Liver (tissue), 8 donors: ENCODE measurements at regions not wholly inside any gene's neighbourhood (a gene's known extent, or its start where the extent isn't known, plus 50 kb on each side); places are given as distances from the start of the nearest gene placed in this dataset.

ENCODE experiments used
- DNase-seq: peaks from one replicate; pipeline ENCODE4 v3.0.0-alpha.2; 2017; ENCODE audit warnings: low spot score
- H3K27ac ChIP-seq, 2 donors: one replicate each; pipeline ENCODE4 v1.7.0; 2013; ENCODE audit warnings: inconsistent platforms in 2 of 2, low read length in 2 of 2, control low read depth in 1 of 2, low read depth in 1 of 2, mild to moderate bottlenecking in 1 of 2
- H3K27me3 ChIP-seq, 4 donors: one replicate each; pipeline versions ENCODE4 v1.6.1 to v1.7.0; 2013; ENCODE audit warnings: low read length in 3 of 4, inconsistent platforms in 1 of 4, mild to moderate bottlenecking in 1 of 4, moderate library complexity in 1 of 4; ENCODE audit not compliant: control insufficient read depth in 4 of 4, insufficient read depth in 4 of 4
- H3K36me3 ChIP-seq, 4 donors: one replicate each; pipeline versions ENCODE4 v1.6.1 to v1.7.0; 2013; ENCODE audit warnings: low read length in 3 of 4, mild to moderate bottlenecking in 3 of 4, low read depth in 1 of 4, moderate library complexity in 1 of 4; ENCODE audit not compliant: control insufficient read depth in 4 of 4, insufficient read depth in 3 of 4
- H3K4me1 ChIP-seq, 4 donors: one replicate each; pipeline versions ENCODE4 v1.6.1 to v1.7.0; 2013; ENCODE audit warnings: low read length in 3 of 4, mild to moderate bottlenecking in 3 of 4, moderate library complexity in 1 of 4; ENCODE audit not compliant: control insufficient read depth in 4 of 4, insufficient read depth in 4 of 4
- H3K4me3 ChIP-seq, 3 donors: one replicate each; pipeline versions ENCODE4 v1.6.1 to v1.7.0; 2013; ENCODE audit warnings: low read length in 3 of 3, control low read depth in 1 of 3, low read depth in 1 of 3, mild to moderate bottlenecking in 1 of 3
- H3K9ac ChIP-seq, 2 donors: one replicate each; pipeline ENCODE4 v1.7.0; 2013; ENCODE audit warnings: low read length in 2 of 2, mild to moderate bottlenecking in 2 of 2, moderate library complexity in 2 of 2, control low read depth in 1 of 2, low read depth in 1 of 2
- H3K9me3 ChIP-seq, 4 donors: one replicate each; pipeline versions ENCODE4 v1.6.1 to v1.7.0; 2013; ENCODE audit warnings: low read length in 3 of 4; ENCODE audit not compliant: control insufficient read depth in 4 of 4
- ATF3 ChIP-seq: IDR thresholded peaks from 2 replicates; pipeline ENCODE4 v1.6.1; 2016; ENCODE audit warnings: antibody characterized with exemption
- CTCF ChIP-seq: fragments of 150-350 bp; IDR thresholded peaks from 2 replicates; pipeline ENCODE4 v1.5.1; 2017; ENCODE audit warnings: improper control_type of control experiment, low read depth, low read length; ENCODE audit not compliant: missing input control
- EGR1 ChIP-seq, 2 donors: IDR thresholded peaks; 2 replicates each; pipeline ENCODE4 v1.6.1; 2016 to 2018; ENCODE audit warnings: antibody characterized with exemption in 2 of 2, low read depth in 2 of 2
- FOXA1 ChIP-seq: IDR thresholded peaks from 2 replicates; pipeline ENCODE4 v1.6.1; 2016; ENCODE audit warnings: antibody characterized with exemption
- FOXA2 ChIP-seq: IDR thresholded peaks from 2 replicates; pipeline ENCODE4 v1.6.1; 2016; ENCODE audit warnings: antibody characterized with exemption
- GABPA ChIP-seq, 2 donors: IDR thresholded peaks in 1 of 2; conservative IDR thresholded peaks in 1 of 2; 2 replicates each; pipeline ENCODE4 v1.6.1; 2016; ENCODE audit warnings: antibody characterized with exemption in 2 of 2, mild to moderate bottlenecking in 1 of 2, moderate library complexity in 1 of 2
- HNF4A ChIP-seq, 2 donors: conservative IDR thresholded peaks; 2 replicates each; pipeline ENCODE4 v1.6.1; 2016; ENCODE audit warnings: antibody characterized with exemption in 2 of 2, mild to moderate bottlenecking in 2 of 2
- HNF4G ChIP-seq: IDR thresholded peaks from 2 replicates; pipeline ENCODE4 v1.6.1; 2016; ENCODE audit warnings: antibody characterized with exemption
- JUND ChIP-seq, 2 donors: IDR thresholded peaks; 2 replicates each; pipeline ENCODE4 v1.6.1; 2016; ENCODE audit warnings: antibody characterized with exemption in 2 of 2
- MAX ChIP-seq: IDR thresholded peaks from 2 replicates; pipeline ENCODE4 v1.6.1; 2016; ENCODE audit warnings: antibody characterized with exemption
- NR2F2 ChIP-seq: IDR thresholded peaks from 2 replicates; pipeline ENCODE4 v1.6.1; 2016; ENCODE audit warnings: antibody characterized with exemption
- RAD21 ChIP-seq, 2 donors: IDR thresholded peaks; 2 replicates each; pipeline ENCODE4 v1.6.1; 2016; ENCODE audit warnings: antibody characterized with exemption in 2 of 2, mild to moderate bottlenecking in 2 of 2
- RXRA ChIP-seq, 2 donors: IDR thresholded peaks; 2 replicates each; pipeline ENCODE4 v1.6.1; 2017 to 2018; ENCODE audit warnings: antibody characterized with exemption in 2 of 2, mild to moderate bottlenecking in 1 of 2
- SP1 ChIP-seq: IDR thresholded peaks from 2 replicates; pipeline ENCODE4 v1.6.1; 2018; ENCODE audit warnings: antibody characterized with exemption, mild to moderate bottlenecking
- TAF1 ChIP-seq: conservative IDR thresholded peaks from 2 replicates; pipeline ENCODE4 v1.6.1; 2016; ENCODE audit warnings: antibody characterized with exemption, mild to moderate bottlenecking
- YY1 ChIP-seq: IDR thresholded peaks from 2 replicates; pipeline ENCODE4 v1.6.1; 2016; ENCODE audit warnings: antibody characterized with exemption, mild to moderate bottlenecking
- WGBS: extraction: QIAGEN DNeasy Blood & Tissue Kit; methylation state at CpG from one replicate; pipeline ENCODE4 v1.1.7; 2013; 5-methylcytosine and 5-hydroxymethylcytosine counted together
- TF ChIP-seq, protein P1 (sequence below): IDR thresholded peaks from 2 replicates; pipeline ENCODE4 v1.6.1; 2016; ENCODE audit warnings: antibody characterized with exemption, mild to moderate bottlenecking
- TF ChIP-seq, protein P2 (sequence below): IDR thresholded peaks from 2 replicates; pipeline ENCODE4 v1.6.1; 2016; ENCODE audit warnings: antibody characterized with exemption
- donor health status: healthy.
- donor health status: healthy.
- donor health status: healthy.
- donor health status: healthy.
- donor health status: healthy.

- H3K4me1 ChIP-seq, result no peaks in the 10 kb centered on the region
- H3K4me3 ChIP-seq, result no peak overlapping the region
- H3K9ac ChIP-seq, result no peak overlapping the region
- H3K36me3 ChIP-seq, result no peaks in the 10 kb centered on the region
- 81% methylated on average over 8 of the region's 8 CpGs for WGBS
- peak; percentile 66 for DNase-seq
- H3K27me3 ChIP-seq, result no peaks in the 10 kb centered on the region
- H3K9me3 ChIP-seq, result peaks cover 0 to 2% (median under 1%) of the 10 kb centered on the region in 4 donors
- no peak overlapping the region for H3K27ac ChIP-seq
- TF ChIP-seq HNF4A (conservative IDR thresholded peaks at IDR 0.05), result no peak
Measured at GRCh38 chr2:121134728-121135127, 150.3 kb downstream of the TFCP2L1 start.

GRCh38 chr2:121135168-121135853, 149.7 kb downstream of the TFCP2L1 start:
- Histone ChIP-seq H3K4me1 (no peaks in the 10 kb centered on the region), H3K9ac (no peak overlapping the region), H3K9me3 (peaks cover 0 to 5% (median under 1%) of the 10 kb centered on the region in 4 donors), H3K27ac (no peak overlapping the region), H3K4me3 (no peak overlapping the region), H3K36me3 (no peaks in the 10 kb centered on the region), H3K27me3 (no peaks in the 10 kb centered on the region)
- no peak for DNase-seq
- 47% methylated on average over 2 of the region's 2 CpGs for WGBS
- TF ChIP-seq TAF1, result no peak
- TF ChIP-seq FOXA2, result no peak
- no peak for TF ChIP-seq YY1
- TF ChIP-seq SP1, result no peak
- no peak for TF ChIP-seq ATF3

DNA sequence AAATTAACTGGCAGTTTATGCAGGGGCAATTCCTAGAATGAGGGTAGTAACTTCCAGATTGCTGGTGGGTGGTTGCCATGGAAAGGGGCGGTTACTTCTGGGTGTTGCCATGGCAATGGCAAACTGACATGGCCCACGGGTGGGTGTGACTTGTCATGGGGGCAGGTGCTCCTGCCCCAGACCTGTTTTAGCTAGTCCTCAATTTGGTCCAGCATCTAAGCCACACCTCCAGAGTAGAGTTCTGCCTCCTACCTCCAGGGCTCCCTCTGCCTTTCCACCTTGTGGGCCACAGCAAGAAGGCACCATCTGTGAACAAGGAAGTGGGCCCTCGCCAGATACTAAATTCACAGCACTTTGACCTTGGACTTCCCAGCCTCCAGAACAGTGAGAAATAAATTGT, 148.7 kb downstream of the TFCP2L1 start:
- Histone ChIP-seq H3K9ac (no peak overlapping the region), H3K4me3 (no peak overlapping the region), H3K27ac (no peak overlapping the region), H3K27me3 (no peaks in the 10 kb centered on the region), H3K9me3 (peaks cover 0 to 5% (median under 1%) of the 10 kb centered on the region in 4 donors), H3K36me3 (no peaks in the 10 kb centered on the region), H3K4me1 (no peaks in the 10 kb centered on the region)
- 81% methylated on average over 3 of the region's 3 CpGs for WGBS
- DNase-seq, result peak; percentile 56
- TF ChIP-seq TAF1 (no peak), RAD21 (IDR thresholded peaks at IDR 0.05) (no peak), CTCF (no peak), MAX (no peak), GABPA (IDR thresholded peaks at IDR 0.05 in 1 of 2, conservative IDR thresholded peaks at IDR 0.05 in 1 of 2) (no peak), YY1 (no peak), HNF4A (conservative IDR thresholded peaks at IDR 0.05) (no peak), HNF4G (no peak), EGR1 (IDR thresholded peaks at IDR 0.05; ENCODE audit: low read depth in 2 of 2) (no peak), FOXA1 (no peak), NR2F2 (no peak), JUND (IDR thresholded peaks at IDR 0.05) (no peak), SP1 (no peak), FOXA2 (no peak), ATF3 (no peak), RXRA (IDR thresholded peaks at IDR 0.05) (no peak)
- TF ChIP-seq, protein P1, sequence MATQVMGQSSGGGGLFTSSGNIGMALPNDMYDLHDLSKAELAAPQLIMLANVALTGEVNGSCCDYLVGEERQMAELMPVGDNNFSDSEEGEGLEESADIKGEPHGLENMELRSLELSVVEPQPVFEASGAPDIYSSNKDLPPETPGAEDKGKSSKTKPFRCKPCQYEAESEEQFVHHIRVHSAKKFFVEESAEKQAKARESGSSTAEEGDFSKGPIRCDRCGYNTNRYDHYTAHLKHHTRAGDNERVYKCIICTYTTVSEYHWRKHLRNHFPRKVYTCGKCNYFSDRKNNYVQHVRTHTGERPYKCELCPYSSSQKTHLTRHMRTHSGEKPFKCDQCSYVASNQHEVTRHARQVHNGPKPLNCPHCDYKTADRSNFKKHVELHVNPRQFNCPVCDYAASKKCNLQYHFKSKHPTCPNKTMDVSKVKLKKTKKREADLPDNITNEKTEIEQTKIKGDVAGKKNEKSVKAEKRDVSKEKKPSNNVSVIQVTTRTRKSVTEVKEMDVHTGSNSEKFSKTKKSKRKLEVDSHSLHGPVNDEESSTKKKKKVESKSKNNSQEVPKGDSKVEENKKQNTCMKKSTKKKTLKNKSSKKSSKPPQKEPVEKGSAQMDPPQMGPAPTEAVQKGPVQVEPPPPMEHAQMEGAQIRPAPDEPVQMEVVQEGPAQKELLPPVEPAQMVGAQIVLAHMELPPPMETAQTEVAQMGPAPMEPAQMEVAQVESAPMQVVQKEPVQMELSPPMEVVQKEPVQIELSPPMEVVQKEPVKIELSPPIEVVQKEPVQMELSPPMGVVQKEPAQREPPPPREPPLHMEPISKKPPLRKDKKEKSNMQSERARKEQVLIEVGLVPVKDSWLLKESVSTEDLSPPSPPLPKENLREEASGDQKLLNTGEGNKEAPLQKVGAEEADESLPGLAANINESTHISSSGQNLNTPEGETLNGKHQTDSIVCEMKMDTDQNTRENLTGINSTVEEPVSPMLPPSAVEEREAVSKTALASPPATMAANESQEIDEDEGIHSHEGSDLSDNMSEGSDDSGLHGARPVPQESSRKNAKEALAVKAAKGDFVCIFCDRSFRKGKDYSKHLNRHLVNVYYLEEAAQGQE, result no peak
- TF ChIP-seq, protein P2, sequence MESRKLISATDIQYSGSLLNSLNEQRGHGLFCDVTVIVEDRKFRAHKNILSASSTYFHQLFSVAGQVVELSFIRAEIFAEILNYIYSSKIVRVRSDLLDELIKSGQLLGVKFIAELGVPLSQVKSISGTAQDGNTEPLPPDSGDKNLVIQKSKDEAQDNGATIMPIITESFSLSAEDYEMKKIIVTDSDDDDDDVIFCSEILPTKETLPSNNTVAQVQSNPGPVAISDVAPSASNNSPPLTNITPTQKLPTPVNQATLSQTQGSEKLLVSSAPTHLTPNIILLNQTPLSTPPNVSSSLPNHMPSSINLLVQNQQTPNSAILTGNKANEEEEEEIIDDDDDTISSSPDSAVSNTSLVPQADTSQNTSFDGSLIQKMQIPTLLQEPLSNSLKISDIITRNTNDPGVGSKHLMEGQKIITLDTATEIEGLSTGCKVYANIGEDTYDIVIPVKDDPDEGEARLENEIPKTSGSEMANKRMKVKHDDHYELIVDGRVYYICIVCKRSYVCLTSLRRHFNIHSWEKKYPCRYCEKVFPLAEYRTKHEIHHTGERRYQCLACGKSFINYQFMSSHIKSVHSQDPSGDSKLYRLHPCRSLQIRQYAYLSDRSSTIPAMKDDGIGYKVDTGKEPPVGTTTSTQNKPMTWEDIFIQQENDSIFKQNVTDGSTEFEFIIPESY, result no peak
